ENCODE measurements at regions not wholly inside any gene's neighbourhood (a gene's known extent, or its start where the extent isn't known, plus 50 kb on each side); places are given as distances from the start of the nearest gene placed in this dataset.

GRCh38 chr2:2768476-2768875 lies 437.4 kb upstream of the MYT1L start:
- WGBS (ENCODE audit: insufficient coverage, low coverage, low lambda C conversion rate, missing lambda C conversion rate), result 80% methylated on average over 1 of the region's 6 CpGs
- Histone ChIP-seq H3K36me3 (no peaks in the 10 kb centered on the region), H3K4me3 (no peak overlapping the region), H3K27me3 (no peaks in the 10 kb centered on the region), H3K4me1 (no peaks in the 10 kb centered on the region), H3K9me3 (no peaks in the 10 kb centered on the region), H3K27ac (no peak overlapping the region)
- TF ChIP-seq CTCF (IDR thresholded peaks at IDR 0.05), result no peak
- intact Hi-C loops (cut with DNase I), result no loop called here
- DNase-seq, result peak in 1 of 3 donors; percentile 44
- ATAC-seq, result no peak

- Histone ChIP-seq H3K27ac (no peak overlapping the region), H3K4me1 (no peaks in the 10 kb centered on the region), H3K9me3 (no peaks in the 10 kb centered on the region), H3K4me3 (no peak overlapping the region), H3K36me3 (no peaks in the 10 kb centered on the region), H3K27me3 (no peaks in the 10 kb centered on the region)
- ATAC-seq (no peak), DNase-seq (peak in 1 of 3 donors; percentile 27)
- no peak for TF ChIP-seq CTCF (IDR thresholded peaks at IDR 0.05)
- no peak for TF ChIP-seq POLR2A (IDR thresholded peaks at IDR 0.05)
- intact Hi-C loops (cut with DNase I), result no loop called here
- no CpG with 5 or more reads among the region's 9 CpGs for WGBS (ENCODE audit: insufficient coverage, low coverage, low lambda C conversion rate, missing lambda C conversion rate)
These were observed 436.8 kb upstream of the MYT1L start for GRCh38 chr2:2767837-2768236.

GRCh38 chr2:2765839-2766495 lies 434.9 kb upstream of the MYT1L start:
- Histone ChIP-seq H3K4me1 (no peaks in the 10 kb centered on the region), H3K36me3 (no peaks in the 10 kb centered on the region), H3K27me3 (no peaks in the 10 kb centered on the region), H3K9me3 (no peaks in the 10 kb centered on the region), H3K27ac (no peak overlapping the region), H3K4me3 (no peak overlapping the region)
- DNase-seq (no peak), ATAC-seq (no peak)
- no peak for TF ChIP-seq CTCF (IDR thresholded peaks at IDR 0.05)
- TF ChIP-seq POLR2A (IDR thresholded peaks at IDR 0.05), result no peak
- intact Hi-C loops (cut with DNase I), result no loop called here
- 77% methylated on average over 4 of the region's 22 CpGs for WGBS (ENCODE audit: insufficient coverage, low coverage, low lambda C conversion rate, missing lambda C conversion rate)

GRCh38 chr2:2765176-2765800 lies 434.2 kb upstream of the MYT1L start:
- Histone ChIP-seq H3K9me3 (no peaks in the 10 kb centered on the region), H3K27me3 (no peaks in the 10 kb centered on the region), H3K27ac (no peak overlapping the region), H3K4me3 (no peak overlapping the region), H3K36me3 (no peaks in the 10 kb centered on the region), H3K4me1 (no peaks in the 10 kb centered on the region)
- ATAC-seq (no peak), DNase-seq (peak in 1 of 3 donors; percentile 40)
- TF ChIP-seq CTCF (IDR thresholded peaks at IDR 0.05) (no peak), POLR2A (IDR thresholded peaks at IDR 0.05) (no peak)
- 40% methylated on average over 3 of the region's 17 CpGs for WGBS (ENCODE audit: insufficient coverage, low coverage, low lambda C conversion rate, missing lambda C conversion rate)
- intact Hi-C loops (cut with DNase I), result no loop called here

All from right lobe of liver (tissue), 6 donors.